HEK293T (cell line): ENCODE measurements at regions not wholly inside any gene's neighbourhood (a gene's known extent, or its start where the extent isn't known, plus 50 kb on each side); places are given as distances from the start of the nearest gene placed in this dataset.

Experiments
- ARNT ChIP-seq: fragments of 450-650 bp; IDR thresholded peaks from 2 replicates; pipeline ENCODE4 v1.6.1; 2017; ENCODE audit warnings: mild to moderate bottlenecking
- BHLHE40 ChIP-seq: fragments of 450-650 bp; IDR thresholded peaks from 2 replicates; pipeline ENCODE4 v1.6.1; 2016; ENCODE audit warnings: mild to moderate bottlenecking, moderate library complexity, borderline replicate concordance
- ELF4 ChIP-seq: fragments of 450-650 bp; IDR thresholded peaks from 2 replicates; pipeline ENCODE4 v1.6.1; 2017; ENCODE audit warnings: antibody characterized with exemption
- FOXA1 ChIP-seq: fragments of 450-650 bp; IDR thresholded peaks from 2 replicates; pipeline ENCODE4 v1.6.1; 2016; ENCODE audit warnings: mild to moderate bottlenecking
- FOXM1 ChIP-seq: fragments of 450-650 bp; IDR thresholded peaks from 2 replicates; pipeline ENCODE4 v1.6.1; 2017; ENCODE audit warnings: mild to moderate bottlenecking, borderline replicate concordance
- HDGF ChIP-seq: fragments of 450-650 bp; IDR thresholded peaks from 2 replicates; pipeline ENCODE4 v1.6.1; 2017; ENCODE audit warnings: antibody characterized with exemption, borderline replicate concordance
- LEF1 ChIP-seq: fragments of 450-650 bp; IDR thresholded peaks from 2 replicates; pipeline ENCODE4 v1.6.1; 2017; ENCODE audit warnings: mild to moderate bottlenecking, borderline replicate concordance
- NFRKB ChIP-seq: fragments of 450-650 bp; IDR thresholded peaks from 2 replicates; pipeline ENCODE4 v1.6.1; 2016; ENCODE audit warnings: mild to moderate bottlenecking, moderate library complexity
- SP1 ChIP-seq: fragments of 450-650 bp; IDR thresholded peaks from 2 replicates; pipeline ENCODE4 v1.6.1; 2017
- SUZ12 ChIP-seq: fragments of 450-650 bp; IDR thresholded peaks from 2 replicates; pipeline ENCODE4 v1.6.1; 2016; ENCODE audit warnings: mild to moderate bottlenecking
- TARDBP ChIP-seq: fragments of 450-650 bp; IDR thresholded peaks from 2 replicates; pipeline ENCODE4 v1.6.1; 2016
- ZNF384 ChIP-seq: fragments of 450-650 bp; IDR thresholded peaks from 2 replicates; pipeline ENCODE4 v1.6.1; 2016
- TF ChIP-seq, protein P1 (sequence below): fragments of 450-650 bp; IDR thresholded peaks from 2 replicates; pipeline ENCODE4 v1.6.1; 2016

DNA sequence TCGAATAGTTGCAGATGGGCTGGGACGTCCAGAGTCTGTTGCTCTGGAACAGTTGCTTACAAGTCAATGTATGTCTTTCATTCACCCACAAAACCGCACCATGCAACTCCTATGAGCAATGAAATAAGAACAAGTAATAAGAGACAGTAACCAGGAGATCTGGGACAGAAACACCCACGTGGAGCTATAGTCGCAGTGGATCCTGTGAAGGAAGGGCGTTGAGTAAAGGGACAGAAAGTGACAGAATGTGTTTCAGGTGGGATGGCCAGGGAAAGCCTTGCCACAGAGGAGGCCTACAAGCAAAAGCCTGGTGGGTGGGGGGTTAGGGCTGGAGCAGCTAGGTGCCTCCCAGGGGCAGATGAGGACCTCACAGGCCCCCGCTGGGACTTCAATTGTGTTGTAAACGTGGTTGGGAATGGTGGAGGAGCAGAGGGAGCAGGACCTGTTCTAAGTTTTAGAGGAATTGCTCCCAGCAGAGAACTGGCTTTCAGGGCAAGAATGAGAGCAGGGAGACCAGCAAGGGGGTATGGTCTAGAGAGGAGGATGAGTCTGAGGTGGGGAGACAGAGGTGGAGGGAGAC, 86.7 kb upstream of the FZD10 start:
- TF ChIP-seq BHLHE40: no peak
- no peak for TF ChIP-seq SP1
- TF ChIP-seq ARNT: no peak
- TF ChIP-seq, protein P1, sequence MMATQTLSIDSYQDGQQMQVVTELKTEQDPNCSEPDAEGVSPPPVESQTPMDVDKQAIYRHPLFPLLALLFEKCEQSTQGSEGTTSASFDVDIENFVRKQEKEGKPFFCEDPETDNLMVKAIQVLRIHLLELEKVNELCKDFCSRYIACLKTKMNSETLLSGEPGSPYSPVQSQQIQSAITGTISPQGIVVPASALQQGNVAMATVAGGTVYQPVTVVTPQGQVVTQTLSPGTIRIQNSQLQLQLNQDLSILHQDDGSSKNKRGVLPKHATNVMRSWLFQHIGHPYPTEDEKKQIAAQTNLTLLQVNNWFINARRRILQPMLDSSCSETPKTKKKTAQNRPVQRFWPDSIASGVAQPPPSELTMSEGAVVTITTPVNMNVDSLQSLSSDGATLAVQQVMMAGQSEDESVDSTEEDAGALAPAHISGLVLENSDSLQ: no peak
- no peak for TF ChIP-seq TARDBP
- no peak for TF ChIP-seq FOXM1
- no peak for TF ChIP-seq ELF4
- no peak for TF ChIP-seq NFRKB
- no peak for TF ChIP-seq ZNF384
- TF ChIP-seq SUZ12: no peak
- TF ChIP-seq FOXA1: no peak
- TF ChIP-seq HDGF: no peak
- no peak for TF ChIP-seq LEF1
